Ascending aorta (tissue), 2 donors: ENCODE measurements at regions not wholly inside any gene's neighbourhood (a gene's known extent, or its start where the extent isn't known, plus 50 kb on each side); places are given as distances from the start of the nearest gene placed in this dataset.

Experiments
- DNase-seq, 2 donors: peaks; one replicate each; pipeline ENCODE4 v3.0.0-alpha.2; 2019; ENCODE audit warnings: low spot score in 2 of 2
- H3K27ac ChIP-seq, 2 donors: fragments of 200-600 bp; sonication (generic); one replicate each; pipeline ENCODE4 v1.5.1; 2016 to 2017; ENCODE audit warnings: mild to moderate bottlenecking in 1 of 2
- H3K27me3 ChIP-seq: fragments of 200-600 bp; sonication (generic); one replicate; pipeline ENCODE4 v1.5.1; 2017
- H3K36me3 ChIP-seq, 2 donors: fragments of 200-600 bp; sonication (generic); one replicate each; pipeline ENCODE4 v1.5.1; 2016
- H3K4me1 ChIP-seq, 2 donors: fragments of 200-600 bp; sonication (generic); one replicate each; pipeline ENCODE4 v1.5.1; 2016 to 2017; ENCODE audit warnings: mild to moderate bottlenecking in 1 of 2
- H3K4me3 ChIP-seq, 2 donors: fragments of 200-600 bp; sonication (generic); one replicate each; pipeline ENCODE4 v1.5.1; 2016 to 2017; ENCODE audit warnings: mild to moderate bottlenecking in 1 of 2
- H3K9me3 ChIP-seq, 2 donors: fragments of 200-600 bp; sonication (generic); one replicate each; pipeline ENCODE4 v1.5.1; 2016
- intact Hi-C: fragments of 100-400 bp; cut with DNase I; formaldehyde crosslinking; loops from one replicate; pipeline ENCODE4 v1.15.1; 2023
- TF ChIP-seq, protein P1 (sequence below), 3 experiments: fragments of 200-600 bp in 2 of 3; fragments of 450-650 bp in 1 of 3; sonication (generic) in 2 of 3; IDR thresholded peaks; one replicate each; pipeline ENCODE4 v1.5.1; 2016 to 2019; ENCODE audit warnings: antibody characterized with exemption in 3 of 3, mild to moderate bottlenecking in 1 of 3, moderate library complexity in 1 of 3

DNA sequence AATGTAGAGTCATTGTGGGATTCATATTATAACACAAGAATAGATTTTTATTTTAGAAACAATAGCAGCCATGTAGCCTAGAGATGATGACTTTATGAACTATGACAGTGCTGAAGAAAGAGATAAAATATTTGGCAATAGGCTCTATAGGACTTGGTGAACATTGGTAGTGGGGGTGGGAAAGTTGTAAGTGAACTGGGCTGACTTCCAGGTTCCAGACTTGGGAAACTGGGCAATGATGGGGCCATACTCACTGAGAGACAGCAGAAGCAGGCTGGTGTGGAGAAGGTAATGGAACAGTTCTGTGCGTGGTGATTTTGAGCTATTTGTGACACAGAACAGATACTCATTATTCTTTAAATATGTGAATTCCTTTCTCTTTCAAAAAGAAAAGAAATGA, 470.3 kb upstream of the HNRNPA3 start:
- intact Hi-C loops, result no loop called here
- no peaks in the 10 kb centered on the region for H3K9me3 ChIP-seq
- no peaks in the 10 kb centered on the region for H3K4me1 ChIP-seq
- H3K4me3 ChIP-seq, result no peak overlapping the region
- no peak for DNase-seq
- no peaks in the 10 kb centered on the region for H3K27me3 ChIP-seq
- TF ChIP-seq, protein P1, sequence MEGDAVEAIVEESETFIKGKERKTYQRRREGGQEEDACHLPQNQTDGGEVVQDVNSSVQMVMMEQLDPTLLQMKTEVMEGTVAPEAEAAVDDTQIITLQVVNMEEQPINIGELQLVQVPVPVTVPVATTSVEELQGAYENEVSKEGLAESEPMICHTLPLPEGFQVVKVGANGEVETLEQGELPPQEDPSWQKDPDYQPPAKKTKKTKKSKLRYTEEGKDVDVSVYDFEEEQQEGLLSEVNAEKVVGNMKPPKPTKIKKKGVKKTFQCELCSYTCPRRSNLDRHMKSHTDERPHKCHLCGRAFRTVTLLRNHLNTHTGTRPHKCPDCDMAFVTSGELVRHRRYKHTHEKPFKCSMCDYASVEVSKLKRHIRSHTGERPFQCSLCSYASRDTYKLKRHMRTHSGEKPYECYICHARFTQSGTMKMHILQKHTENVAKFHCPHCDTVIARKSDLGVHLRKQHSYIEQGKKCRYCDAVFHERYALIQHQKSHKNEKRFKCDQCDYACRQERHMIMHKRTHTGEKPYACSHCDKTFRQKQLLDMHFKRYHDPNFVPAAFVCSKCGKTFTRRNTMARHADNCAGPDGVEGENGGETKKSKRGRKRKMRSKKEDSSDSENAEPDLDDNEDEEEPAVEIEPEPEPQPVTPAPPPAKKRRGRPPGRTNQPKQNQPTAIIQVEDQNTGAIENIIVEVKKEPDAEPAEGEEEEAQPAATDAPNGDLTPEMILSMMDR (IDR thresholded peaks at IDR 0.05), result no peak
- H3K36me3 ChIP-seq, result no peaks in the 10 kb centered on the region
- H3K27ac ChIP-seq, result no peak overlapping the region

DNA sequence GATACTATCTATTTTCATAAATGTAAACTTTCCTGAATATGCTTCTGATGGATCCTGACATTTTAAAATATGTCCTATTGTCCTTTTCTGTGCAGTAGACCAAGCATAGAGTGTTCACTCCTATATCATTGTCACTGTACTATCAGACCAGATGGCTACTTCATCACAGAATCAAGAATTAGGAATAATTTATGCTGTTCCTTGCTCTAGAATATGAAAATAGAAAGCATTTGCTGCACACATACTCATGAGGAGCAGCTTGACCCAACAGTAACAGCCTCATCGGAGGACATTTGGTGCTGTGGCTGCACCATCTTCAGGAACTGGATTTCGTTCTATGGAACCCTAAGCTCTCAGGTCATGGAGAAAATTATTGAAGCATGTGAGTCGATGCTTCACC, 468.9 kb upstream of the HNRNPA3 start:
- Histone ChIP-seq H3K36me3 (no peaks in the 10 kb centered on the region), H3K4me1 (no peaks in the 10 kb centered on the region), H3K27me3 (no peaks in the 10 kb centered on the region), H3K9me3 (no peaks in the 10 kb centered on the region), H3K4me3 (no peak overlapping the region), H3K27ac (no peak overlapping the region)
- intact Hi-C loops, result no loop called here
- TF ChIP-seq, protein P1 (IDR thresholded peaks at IDR 0.05), result no peak
- no peak for DNase-seq

DNA sequence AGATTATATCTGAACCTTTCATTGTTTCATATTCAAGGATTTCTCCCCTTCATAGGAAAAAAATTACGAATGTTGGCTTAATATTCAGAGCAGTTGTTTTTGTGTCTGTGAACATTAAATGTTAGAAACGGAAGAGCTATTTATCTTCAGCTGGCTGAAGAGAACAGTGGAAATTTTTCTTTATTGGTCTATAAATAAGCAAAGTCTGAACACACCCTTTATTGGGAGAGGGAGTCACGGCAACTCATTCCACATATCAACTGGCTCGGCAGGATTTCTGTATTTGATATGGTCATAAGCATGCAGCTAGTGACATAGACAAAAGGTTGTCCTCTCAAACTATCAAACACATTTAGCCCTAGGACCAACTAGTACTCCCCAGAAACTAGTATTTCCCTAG, 468.4 kb upstream of the HNRNPA3 start:
- Histone ChIP-seq H3K36me3 (no peaks in the 10 kb centered on the region), H3K27me3 (no peaks in the 10 kb centered on the region), H3K27ac (no peak overlapping the region), H3K4me1 (no peaks in the 10 kb centered on the region), H3K4me3 (no peak overlapping the region), H3K9me3 (no peaks in the 10 kb centered on the region)
- no peak for DNase-seq
- intact Hi-C loops, result no loop called here
- TF ChIP-seq, protein P1 (IDR thresholded peaks at IDR 0.05), result no peak

DNA sequence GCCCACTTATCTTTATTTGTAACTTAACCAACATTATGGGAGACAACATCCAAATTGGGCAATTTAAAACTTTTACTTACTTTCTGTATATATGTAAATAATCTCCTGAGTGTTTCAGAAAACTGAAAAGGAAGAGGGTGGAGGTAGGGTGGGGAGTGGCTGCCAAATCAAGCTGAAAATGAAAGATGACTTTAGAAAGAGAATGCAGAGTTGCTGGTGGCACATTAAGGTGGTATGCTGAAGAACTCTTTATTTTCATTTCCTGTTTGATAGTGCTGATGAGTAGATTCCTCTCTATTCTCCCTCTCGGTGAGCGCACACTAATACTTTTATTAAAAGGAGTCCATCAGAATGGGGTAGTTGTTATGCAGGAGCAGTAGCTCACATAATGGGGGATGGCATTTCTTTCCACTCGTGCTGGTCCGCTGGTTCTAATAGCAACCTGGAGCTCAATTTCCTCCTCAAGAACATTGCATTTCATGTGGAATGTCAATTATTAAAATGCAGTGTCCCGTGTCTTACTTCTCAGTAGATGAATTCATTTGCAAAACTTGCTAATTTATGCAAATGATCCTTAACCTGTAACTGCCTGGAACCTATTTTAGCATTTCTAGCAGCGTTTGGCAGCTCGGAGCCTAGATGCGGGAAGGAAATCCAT, 466.9 kb upstream of the HNRNPA3 start:
- Histone ChIP-seq H3K27ac (no peak overlapping the region), H3K4me3 (no peak overlapping the region), H3K27me3 (no peaks in the 10 kb centered on the region), H3K36me3 (no peaks in the 10 kb centered on the region), H3K9me3 (no peaks in the 10 kb centered on the region), H3K4me1 (no peaks in the 10 kb centered on the region)
- intact Hi-C loops, result no loop called here
- TF ChIP-seq, protein P1 (IDR thresholded peaks at IDR 0.05), result no peak
- no peak for DNase-seq

DNA sequence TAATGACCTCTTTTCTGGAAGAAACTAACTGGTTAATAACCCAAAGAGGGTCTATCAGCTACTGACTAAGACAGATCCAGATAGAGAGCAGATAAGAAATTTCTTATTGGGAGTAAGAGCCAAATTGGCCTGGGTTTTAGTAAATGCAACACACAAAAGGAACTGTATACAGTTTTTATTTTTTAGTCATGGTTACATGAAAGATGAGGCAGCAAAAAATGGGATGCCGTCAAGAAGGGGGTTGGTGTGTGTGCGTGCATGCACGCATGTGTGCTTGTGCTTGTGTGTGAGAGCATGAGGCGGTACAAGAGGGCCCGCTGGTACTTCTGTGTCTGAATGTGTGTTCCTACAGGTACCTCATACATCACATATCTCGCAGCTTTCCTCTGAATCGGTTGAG, 466.2 kb upstream of the HNRNPA3 start:
- intact Hi-C loops, result no loop called here
- TF ChIP-seq, protein P1 (IDR thresholded peaks at IDR 0.05), result no peak
- Histone ChIP-seq H3K36me3 (no peaks in the 10 kb centered on the region), H3K4me3 (no peak overlapping the region), H3K27ac (no peak overlapping the region), H3K4me1 (no peaks in the 10 kb centered on the region), H3K9me3 (no peaks in the 10 kb centered on the region), H3K27me3 (no peaks in the 10 kb centered on the region)
- no peak for DNase-seq

DNA sequence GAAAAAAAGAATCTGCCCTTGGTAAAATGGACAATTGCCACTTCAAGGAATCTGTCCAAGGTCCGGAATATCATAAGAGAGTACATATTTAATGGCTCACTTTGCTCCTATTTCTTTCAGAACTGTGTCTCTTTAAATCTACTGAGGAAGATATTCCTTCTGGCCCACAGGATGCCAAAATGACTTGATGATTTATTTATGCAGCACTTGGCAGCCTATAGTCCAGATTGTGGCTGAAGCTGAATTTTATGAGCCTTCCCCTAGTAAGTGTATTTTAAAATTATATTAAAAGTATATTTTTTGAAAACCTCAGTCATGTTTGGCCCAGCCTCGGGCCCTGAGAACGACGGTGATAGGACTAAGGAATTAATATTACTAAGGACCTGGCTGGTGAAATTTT, 465.1 kb upstream of the HNRNPA3 start:
- TF ChIP-seq, protein P1 (IDR thresholded peaks at IDR 0.05), result no peak
- Histone ChIP-seq H3K36me3 (no peaks in the 10 kb centered on the region), H3K4me3 (no peak overlapping the region), H3K4me1 (no peaks in the 10 kb centered on the region), H3K9me3 (no peaks in the 10 kb centered on the region), H3K27me3 (no peaks in the 10 kb centered on the region), H3K27ac (no peak overlapping the region)
- intact Hi-C loops, result no loop called here
- no peak for DNase-seq
